GM19023 (cell line): ENCODE measurements at regions not wholly inside any gene's neighbourhood (a gene's known extent, or its start where the extent isn't known, plus 50 kb on each side); places are given as distances from the start of the nearest gene placed in this dataset.
A peak's percentile ranks its signal among the peaks of the same experiment; 100 is the strongest.

Source experiments
- ATAC-seq: cut with Tn5 transposase; IDR thresholded peaks from one replicate; pipeline ENCODE4 v1.9.1; 2021; ENCODE audit warnings: mild to moderate bottlenecking, moderate library complexity; ENCODE audit not compliant: unreplicated experiment

DNA sequence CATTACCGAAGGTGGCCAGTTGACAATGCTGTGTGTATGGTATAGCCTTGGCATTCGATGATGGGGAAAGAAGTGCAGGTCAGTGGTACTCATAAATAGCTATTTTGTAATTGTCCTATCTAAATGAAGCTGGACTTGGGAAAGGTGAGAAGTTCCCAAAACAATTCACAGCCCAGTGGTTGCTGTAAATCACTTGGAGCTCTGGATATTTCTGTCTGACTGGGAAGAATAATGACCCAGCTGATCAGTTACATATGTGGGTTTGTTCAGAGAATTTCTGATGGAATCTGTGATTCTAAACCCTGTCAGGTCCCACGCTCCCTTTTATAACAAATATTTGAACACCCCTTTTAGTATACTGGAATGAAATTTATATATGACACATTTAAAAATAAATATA lies 133.9 kb upstream of the PFN2 start:
- no peak for ATAC-seq

DNA sequence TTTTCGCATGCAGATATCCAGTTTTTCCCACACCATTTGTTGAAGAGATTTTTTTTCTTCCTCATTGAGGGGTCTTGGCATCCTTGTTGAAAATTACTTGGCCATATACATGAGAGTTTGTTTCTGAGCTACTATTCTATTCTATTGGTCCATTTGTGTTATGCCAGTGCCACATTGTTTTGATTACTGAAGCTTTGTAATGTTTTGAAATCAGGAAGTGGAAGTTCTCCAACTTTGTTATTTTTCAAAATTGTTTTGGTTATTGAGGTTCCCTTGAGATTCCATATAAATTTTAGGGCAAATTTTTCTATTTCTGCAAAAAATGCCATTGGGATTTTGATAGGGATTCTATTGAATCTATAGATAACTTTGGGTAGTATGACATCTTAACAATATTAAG lies 130.3 kb upstream of the PFN2 start:
- no peak for ATAC-seq

- no peak for ATAC-seq
These were observed 127.9 kb upstream of the PFN2 start for GRCh38 chr3:150098621-150099020.

DNA sequence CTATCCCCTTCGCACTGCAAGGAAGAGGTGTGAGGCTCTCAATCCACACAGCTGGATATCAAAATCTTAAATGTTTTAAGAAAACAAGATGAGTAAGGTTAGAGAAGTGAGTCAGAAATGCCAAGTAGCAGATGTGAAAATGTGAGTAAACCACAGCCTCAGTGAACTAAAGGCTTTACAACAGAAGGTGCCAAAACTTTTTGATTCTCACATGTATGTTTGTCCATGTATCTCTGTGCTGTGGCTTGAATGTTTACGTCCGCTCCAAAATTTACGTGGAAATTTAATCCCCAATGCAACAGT lies 126.8 kb upstream of the PFN2 start:
- ATAC-seq: peak; percentile 51

DNA sequence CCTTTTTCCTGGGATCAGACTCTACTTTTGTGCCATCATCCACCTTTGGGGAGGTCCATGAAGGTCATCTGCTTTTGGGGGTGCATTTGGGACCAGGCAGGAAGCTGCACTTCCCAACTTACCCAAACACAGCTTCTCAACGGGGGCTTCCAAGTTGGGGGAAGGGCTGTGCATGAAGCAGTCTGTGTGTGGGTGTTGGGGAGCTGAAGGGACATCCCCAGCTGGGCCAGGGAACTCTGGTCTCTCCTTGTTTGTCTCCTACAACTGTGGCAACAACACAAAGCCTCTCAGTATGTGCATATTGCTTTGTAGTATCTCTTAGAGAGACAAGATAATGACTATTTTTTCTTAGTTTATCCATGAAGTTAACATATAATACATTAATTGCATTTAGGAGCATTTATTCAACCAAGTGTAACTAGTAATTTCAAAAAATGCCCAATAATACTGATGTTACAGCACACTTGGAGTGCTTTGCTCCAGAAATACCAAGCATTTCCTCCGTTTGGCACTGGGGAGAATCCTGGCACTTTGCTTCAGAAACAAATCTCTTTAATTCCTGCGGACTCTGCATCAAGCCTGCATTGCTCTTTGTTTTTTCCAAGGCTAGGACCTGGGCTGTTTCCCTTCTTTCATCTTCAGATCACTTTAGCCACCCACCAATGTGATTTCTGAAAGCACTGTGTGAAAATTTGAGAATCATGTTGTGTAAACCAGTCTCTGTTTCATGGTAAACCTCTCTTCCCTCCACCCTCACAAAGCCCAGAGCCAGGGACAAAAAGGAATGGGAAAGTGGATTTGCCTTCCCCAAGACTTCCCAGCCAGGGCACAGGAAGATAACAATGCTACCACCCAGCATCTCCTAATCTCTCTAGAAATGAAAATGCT lies 126.2 kb upstream of the PFN2 start:
- no peak for ATAC-seq

DNA sequence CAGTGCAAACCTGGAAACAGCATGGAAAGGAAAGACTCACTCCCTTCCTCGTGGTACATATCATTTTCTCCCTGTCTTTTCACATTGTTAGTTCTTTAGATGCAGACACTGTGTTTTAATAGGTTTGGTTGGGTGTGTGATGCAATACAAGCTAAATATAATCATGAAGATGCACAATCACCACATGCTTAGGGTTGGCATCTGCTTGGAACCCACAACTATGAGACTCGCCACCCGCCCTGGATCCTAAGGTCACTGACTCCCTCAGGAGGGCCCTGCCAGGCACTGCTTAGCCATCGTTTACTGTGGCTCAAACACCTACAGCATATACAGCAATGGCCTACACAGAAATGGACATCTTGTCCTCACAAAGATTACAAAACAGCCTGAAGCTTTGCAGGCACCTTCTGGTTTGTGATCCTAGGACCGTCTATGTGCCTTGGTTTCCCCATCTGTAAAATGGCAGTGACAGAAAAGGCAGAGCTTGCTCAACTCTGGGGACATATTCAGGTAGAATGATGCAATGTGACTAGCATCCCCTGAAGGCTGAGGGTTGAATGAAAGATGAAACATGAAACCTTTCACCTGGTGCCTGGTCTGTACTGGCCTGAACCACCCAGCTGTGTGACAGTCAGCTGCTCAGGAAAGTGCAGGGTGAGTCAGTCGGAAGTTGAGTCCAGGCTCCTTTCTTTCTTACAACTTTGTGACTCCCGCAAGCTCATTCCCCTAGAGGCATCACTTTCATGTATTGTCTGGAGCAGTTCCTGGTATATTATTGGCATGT lies 123.6 kb upstream of the PFN2 start:
- no peak for ATAC-seq

- ATAC-seq: no peak
These were observed 120.9 kb upstream of the PFN2 start for GRCh38 chr3:150091626-150092025.

- ATAC-seq: no peak
These were observed 120.2 kb upstream of the PFN2 start for GRCh38 chr3:150090877-150091276.

GRCh38 chr3:150090006-150090405 lies 119.3 kb upstream of the PFN2 start:
- ATAC-seq: no peak

- no peak for ATAC-seq
These were observed 113.4 kb upstream of the PFN2 start for GRCh38 chr3:150084128-150084527.

GRCh38 chr3:150083655-150084042 lies 113.0 kb upstream of the PFN2 start:
- no peak for ATAC-seq

DNA sequence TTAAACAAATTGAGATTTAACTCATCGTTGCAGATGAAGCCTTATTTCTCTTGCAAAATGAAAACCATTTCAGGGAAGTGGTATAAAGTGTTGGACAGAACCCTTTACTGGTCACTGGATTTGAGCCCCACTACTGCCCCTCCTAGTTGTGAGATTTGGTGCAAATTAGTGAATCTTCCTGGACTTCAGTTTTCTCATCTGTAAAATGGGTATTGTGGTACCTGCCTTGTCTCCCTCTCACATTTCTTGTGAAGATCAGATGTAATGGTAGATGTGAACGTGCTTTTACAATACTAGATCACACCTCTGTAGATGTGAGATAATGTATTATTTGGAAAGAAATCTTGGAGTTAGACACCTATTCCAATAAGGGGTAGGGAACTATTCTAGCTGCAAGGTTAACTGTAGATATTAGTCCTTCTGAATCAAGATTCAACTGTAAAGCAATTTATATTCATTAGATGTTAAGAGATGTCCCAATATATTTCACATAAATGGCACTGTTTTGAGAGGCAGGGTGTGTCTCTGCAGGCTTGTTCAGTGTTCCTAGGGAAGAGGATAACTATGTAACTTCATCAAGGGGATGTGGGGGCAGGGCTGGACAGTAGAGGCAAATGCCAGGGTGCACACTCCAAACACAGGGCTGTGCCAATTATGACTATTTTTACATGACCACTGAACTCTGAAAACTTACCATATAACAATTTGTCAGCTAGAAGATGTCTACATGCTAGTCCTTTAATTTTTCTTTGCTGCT lies 112.4 kb upstream of the PFN2 start:
- no peak for ATAC-seq

DNA sequence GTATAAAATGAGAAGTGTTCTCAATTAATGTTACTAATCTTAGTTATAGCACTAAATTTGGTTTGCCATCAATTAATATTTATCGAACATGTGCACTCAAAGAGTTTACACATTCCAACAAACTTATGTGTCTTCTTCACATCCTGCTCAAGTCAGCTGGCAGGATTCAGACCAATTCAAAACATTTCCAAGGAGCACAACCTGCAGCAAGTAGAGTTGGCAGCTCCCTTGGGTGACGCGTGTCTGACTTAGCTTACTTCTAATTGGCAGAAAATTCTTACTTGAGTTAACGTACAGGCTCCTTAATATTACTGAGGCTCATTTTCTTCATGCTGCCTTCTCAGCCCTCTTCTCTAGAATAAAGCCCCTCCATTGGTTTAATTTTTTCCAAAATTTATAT lies 110.4 kb upstream of the PFN2 start:
- no peak for ATAC-seq

DNA sequence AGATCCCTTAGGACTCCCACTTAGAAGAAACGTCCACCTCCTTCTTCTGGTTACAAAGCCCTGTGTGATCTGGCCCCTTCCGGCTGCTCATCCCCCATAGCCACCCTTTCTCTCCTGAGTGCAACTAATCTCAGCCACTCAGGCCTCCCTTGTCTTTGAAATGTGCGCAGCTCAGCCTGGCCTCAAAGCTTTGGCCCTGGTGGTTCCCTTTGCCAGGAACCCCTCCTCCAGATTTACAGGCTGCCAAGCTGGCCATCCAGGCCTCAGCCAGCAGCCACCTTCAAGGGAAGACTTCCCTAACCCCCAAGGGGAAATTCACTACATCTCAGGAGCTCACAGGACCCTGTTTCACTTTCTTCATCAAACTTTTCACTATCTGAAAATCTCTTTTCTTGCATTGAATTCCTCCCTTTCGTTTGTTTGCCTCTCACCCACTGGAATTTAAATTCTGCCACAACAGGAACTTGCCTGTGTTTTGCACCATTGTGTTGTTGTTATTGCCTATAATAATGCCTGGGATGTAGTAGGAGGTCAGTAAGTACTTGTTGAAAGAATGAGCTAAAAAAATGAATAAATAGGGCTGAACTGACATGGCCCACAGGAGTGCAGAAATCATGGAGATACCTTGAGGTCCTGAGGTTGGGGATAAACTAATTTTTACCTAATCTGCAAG lies 109.5 kb upstream of the PFN2 start:
- ATAC-seq: no peak

GRCh38 chr3:150079029-150079739 lies 108.5 kb upstream of the PFN2 start:
- ATAC-seq: no peak

- no peak for ATAC-seq
These were observed 107.0 kb upstream of the PFN2 start for GRCh38 chr3:150077581-150078247.

- no peak for ATAC-seq
These were observed 106.4 kb upstream of the PFN2 start for GRCh38 chr3:150077107-150077506.

GRCh38 chr3:150076443-150076842 lies 105.7 kb upstream of the PFN2 start:
- ATAC-seq: no peak

- ATAC-seq: no peak
These were observed 104.7 kb upstream of the PFN2 start for GRCh38 chr3:150075417-150075865.
